Astrocyte (in vitro differentiated cells and primary cell): ENCODE measurements at regions not wholly inside any gene's neighbourhood (a gene's known extent, or its start where the extent isn't known, plus 50 kb on each side); places are given as distances from the start of the nearest gene placed in this dataset.
A peak's percentile ranks its signal among the peaks of the same experiment; 100 is the strongest.
"Not testable (repeated sequence)": the region's sequence is repeated elsewhere in the genome, so short reads cannot be mapped to it uniquely, and the experiment has no call there.

Experiments used
- DNase-seq: peaks from one replicate; pipeline ENCODE4 v3.0.0-alpha.2; 2010; ENCODE audit warnings: low read depth
- FAIRE-seq: peaks from 2 replicates; lab custom pipeline; 2011; peaks lifted over from hg19 to GRCh38; lab: Jason Lieb, UNC
- H2AFZ ChIP-seq: 2 replicates; pipeline ENCODE4 v1.6.0; 2012; ENCODE audit warnings: low read depth, low read length, inconsistent platforms
- H3K27ac ChIP-seq: 2 replicates; pipeline ENCODE4 v1.5.1; 2011; ENCODE audit warnings: low read depth, low read length, inconsistent platforms
- H3K27me3 ChIP-seq: 2 replicates; pipeline ENCODE4 v1.6.0; 2011; ENCODE audit warnings: low read length, inconsistent platforms; ENCODE audit not compliant: insufficient read depth
- H3K36me3 ChIP-seq: 2 replicates; pipeline ENCODE4 v1.5.1; 2011; ENCODE audit warnings: low read length, inconsistent platforms; ENCODE audit not compliant: insufficient read depth
- H3K4me1 ChIP-seq: 2 replicates; pipeline ENCODE4 v1.5.1; 2011; ENCODE audit warnings: low read length, inconsistent platforms; ENCODE audit not compliant: insufficient read depth
- H3K4me2 ChIP-seq: 2 replicates; pipeline ENCODE4 v1.6.0; 2012; ENCODE audit warnings: low read length, inconsistent platforms
- H3K4me3 ChIP-seq: 2 replicates; pipeline ENCODE4 v1.5.1; 2011; ENCODE audit warnings: low read depth, mild to moderate bottlenecking, low read length, inconsistent platforms; ENCODE audit not compliant: insufficient read depth
- H3K79me2 ChIP-seq: 2 replicates; pipeline ENCODE4 v1.6.0; 2012; ENCODE audit warnings: mild to moderate bottlenecking, low read length, inconsistent platforms; ENCODE audit not compliant: insufficient read depth
- H3K9ac ChIP-seq: 2 replicates; pipeline ENCODE4 v1.6.0; 2012; ENCODE audit warnings: mild to moderate bottlenecking, low read length, inconsistent platforms
- H3K9me3 ChIP-seq: 2 replicates; pipeline ENCODE4 v1.5.1; 2012; ENCODE audit warnings: low read depth, mild to moderate bottlenecking, low read length, inconsistent platforms; ENCODE audit not compliant: insufficient read depth
- H4K20me1 ChIP-seq: 2 replicates; pipeline ENCODE4 v1.6.0; 2012; ENCODE audit warnings: low read length, inconsistent platforms; ENCODE audit not compliant: insufficient read depth
- H3K27ac Mint-ChIP-seq: one replicate; pipeline ENCODE4 v1.8.0; 2021; ENCODE audit warnings: mild to moderate bottlenecking, mixed read lengths; ENCODE audit not compliant: unreplicated experiment
- H3K27me3 Mint-ChIP-seq: one replicate; pipeline ENCODE4 v1.8.0; 2021; ENCODE audit warnings: low read depth, mixed read lengths; ENCODE audit not compliant: unreplicated experiment
- H3K36me3 Mint-ChIP-seq: one replicate; pipeline ENCODE4 v1.8.0; 2021; ENCODE audit warnings: low read depth, mixed read lengths; ENCODE audit not compliant: unreplicated experiment
- H3K4me1 Mint-ChIP-seq: one replicate; pipeline ENCODE4 v1.8.0; 2021; ENCODE audit warnings: low read depth, mixed read lengths; ENCODE audit not compliant: unreplicated experiment
- H3K4me3 Mint-ChIP-seq: one replicate; pipeline ENCODE4 v1.8.0; 2021; ENCODE audit warnings: mild to moderate bottlenecking, moderate library complexity, mixed read lengths; ENCODE audit not compliant: unreplicated experiment
- H3K9me3 Mint-ChIP-seq: one replicate; pipeline ENCODE4 v1.8.0; 2021; ENCODE audit warnings: mild to moderate bottlenecking, mixed read lengths; ENCODE audit not compliant: unreplicated experiment
- EZH2 ChIP-seq: IDR thresholded peaks from 2 replicates; pipeline ENCODE4 v1.6.1; 2012; ENCODE audit warnings: mild to moderate bottlenecking, low read length, inconsistent platforms; ENCODE audit not compliant: insufficient read depth
- TF ChIP-seq, protein P1 (sequence below): IDR thresholded peaks from 2 replicates; pipeline ENCODE4 v1.5.1; 2011; ENCODE audit warnings: low read depth, mild to moderate bottlenecking, inconsistent platforms, low read length, moderate library complexity; ENCODE audit not compliant: insufficient read depth

DNA sequence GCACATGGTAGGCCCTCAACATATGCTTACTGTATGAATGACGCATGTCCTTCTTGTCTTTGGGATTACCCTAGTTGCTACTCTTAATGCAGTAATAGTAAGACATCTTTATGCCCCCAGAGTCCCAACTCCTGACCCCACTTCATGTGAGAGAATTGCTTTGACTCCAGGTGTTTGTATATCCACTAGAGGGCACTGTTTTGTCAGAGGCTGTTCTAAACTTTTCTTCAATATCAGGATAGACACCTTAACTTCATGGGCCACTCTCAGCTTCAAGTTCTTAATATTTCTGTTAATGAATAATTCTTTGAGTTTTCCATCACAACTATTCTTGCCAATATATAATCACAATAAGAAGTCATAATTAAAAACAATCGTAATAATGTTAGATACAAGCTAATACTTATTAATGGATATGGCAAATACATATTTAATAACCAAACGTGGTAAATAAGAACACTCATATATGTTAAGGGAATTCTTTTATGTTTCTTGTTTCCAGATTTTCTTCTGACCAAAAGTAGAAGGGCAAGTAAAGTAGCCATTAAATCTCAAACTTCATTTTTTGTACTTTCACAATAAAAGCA, 337.2 kb upstream of the DNAJC19 start:
- no peak for FAIRE-seq
- TF ChIP-seq, protein P1, sequence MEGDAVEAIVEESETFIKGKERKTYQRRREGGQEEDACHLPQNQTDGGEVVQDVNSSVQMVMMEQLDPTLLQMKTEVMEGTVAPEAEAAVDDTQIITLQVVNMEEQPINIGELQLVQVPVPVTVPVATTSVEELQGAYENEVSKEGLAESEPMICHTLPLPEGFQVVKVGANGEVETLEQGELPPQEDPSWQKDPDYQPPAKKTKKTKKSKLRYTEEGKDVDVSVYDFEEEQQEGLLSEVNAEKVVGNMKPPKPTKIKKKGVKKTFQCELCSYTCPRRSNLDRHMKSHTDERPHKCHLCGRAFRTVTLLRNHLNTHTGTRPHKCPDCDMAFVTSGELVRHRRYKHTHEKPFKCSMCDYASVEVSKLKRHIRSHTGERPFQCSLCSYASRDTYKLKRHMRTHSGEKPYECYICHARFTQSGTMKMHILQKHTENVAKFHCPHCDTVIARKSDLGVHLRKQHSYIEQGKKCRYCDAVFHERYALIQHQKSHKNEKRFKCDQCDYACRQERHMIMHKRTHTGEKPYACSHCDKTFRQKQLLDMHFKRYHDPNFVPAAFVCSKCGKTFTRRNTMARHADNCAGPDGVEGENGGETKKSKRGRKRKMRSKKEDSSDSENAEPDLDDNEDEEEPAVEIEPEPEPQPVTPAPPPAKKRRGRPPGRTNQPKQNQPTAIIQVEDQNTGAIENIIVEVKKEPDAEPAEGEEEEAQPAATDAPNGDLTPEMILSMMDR = peak; percentile 64
- TF ChIP-seq EZH2 = no peak

DNA sequence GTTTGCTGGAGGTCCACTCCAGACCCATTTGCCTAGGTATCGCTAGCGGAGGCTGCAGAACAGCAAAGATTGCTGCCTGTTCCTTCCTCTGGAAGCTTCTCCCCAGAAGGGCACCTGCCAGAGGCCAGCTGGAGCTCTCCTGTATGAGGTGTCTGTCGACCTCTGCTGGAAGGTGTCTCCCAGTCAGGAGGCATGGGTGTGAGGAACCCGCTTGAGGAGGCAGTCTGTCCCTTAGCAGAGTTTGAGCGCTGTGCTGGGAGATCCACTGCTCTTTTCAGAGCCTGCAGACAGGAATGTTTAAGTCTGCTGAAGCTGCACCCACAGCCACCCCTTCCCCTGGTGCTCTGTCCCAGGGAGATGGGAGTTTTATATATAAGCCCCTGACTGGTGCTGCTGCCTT, 335.0 kb upstream of the DNAJC19 start:
- H3K9me3 ChIP-seq, H3K4me1 Mint-ChIP-seq, H3K9me3 Mint-ChIP-seq, H3K27ac ChIP-seq, H3K4me3 Mint-ChIP-seq, H3K4me1 ChIP-seq, H3K36me3 ChIP-seq, H3K9ac ChIP-seq, H3K4me2 ChIP-seq, H3K4me3 ChIP-seq, H4K20me1 ChIP-seq, DNase-seq, H3K27ac Mint-ChIP-seq, H3K79me2 ChIP-seq, H2AFZ ChIP-seq, FAIRE-seq, H3K36me3 Mint-ChIP-seq, H3K27me3 Mint-ChIP-seq, H3K27me3 ChIP-seq: not testable (repeated sequence)

More for the DNA sequence above, 337.2 kb upstream of the DNAJC19 start:
- Histone ChIP-seq H3K4me3 (no peak overlapping the region), H4K20me1 (no peaks in the 10 kb centered on the region), H3K9me3 (no peaks in the 10 kb centered on the region), H3K79me2 (no peaks in the 10 kb centered on the region), H3K36me3 (no peaks in the 10 kb centered on the region), H2AFZ (no peak overlapping the region), H3K4me2 (no peak overlapping the region), H3K27me3 (no peaks in the 10 kb centered on the region), H3K27ac (no peak overlapping the region), H3K9ac (no peak overlapping the region), H3K4me1 (no peaks in the 10 kb centered on the region)
- no peak overlapping the region for H3K27ac Mint-ChIP-seq
- no peaks in the 10 kb centered on the region for H3K4me1 Mint-ChIP-seq
- H3K9me3 Mint-ChIP-seq = peaks cover 7% of the 10 kb centered on the region
- H3K4me3 Mint-ChIP-seq = no peak overlapping the region
- no peaks in the 10 kb centered on the region for H3K36me3 Mint-ChIP-seq
- no peaks in the 10 kb centered on the region for H3K27me3 Mint-ChIP-seq
- DNase-seq = peak; percentile 9

DNA sequence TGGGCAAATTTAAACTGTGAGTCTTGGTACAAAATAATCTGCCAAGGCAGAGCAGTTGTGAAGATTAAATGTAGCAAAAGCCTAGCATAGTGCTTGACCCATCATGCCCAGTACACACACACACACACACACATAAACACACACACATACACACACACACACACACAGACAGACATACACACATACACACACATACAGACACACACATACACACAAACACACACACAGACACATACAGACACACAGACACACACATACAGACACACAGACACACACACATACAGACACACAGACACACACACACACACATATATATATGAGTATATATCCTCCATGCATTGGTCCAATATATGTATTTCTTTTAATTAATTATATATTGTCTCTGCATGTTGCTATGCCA, 328.8 kb upstream of the DNAJC19 start:
- Histone ChIP-seq H3K27ac (no peak overlapping the region), H3K9me3 (no peaks in the 10 kb centered on the region), H3K4me3 (no peak overlapping the region), H3K79me2 (no peaks in the 10 kb centered on the region), H3K4me1 (no peaks in the 10 kb centered on the region), H3K36me3 (no peaks in the 10 kb centered on the region), H2AFZ (no peak overlapping the region), H3K27me3 (no peaks in the 10 kb centered on the region), H3K9ac (no peak overlapping the region), H3K4me2 (no peak overlapping the region), H4K20me1 (no peaks in the 10 kb centered on the region)
- FAIRE-seq (no peak), DNase-seq (no peak)
- no peak overlapping the region for H3K4me3 Mint-ChIP-seq
- no peak for TF ChIP-seq EZH2
- TF ChIP-seq, protein P1 = no peak
- no peaks in the 10 kb centered on the region for H3K27me3 Mint-ChIP-seq
- H3K9me3 Mint-ChIP-seq = peaks cover 7% of the 10 kb centered on the region
- no peaks in the 10 kb centered on the region for H3K4me1 Mint-ChIP-seq
- no peaks in the 10 kb centered on the region for H3K36me3 Mint-ChIP-seq
- H3K27ac Mint-ChIP-seq = no peak overlapping the region
